Panc1 (cell line): ENCODE measurements at regions not wholly inside any gene's neighbourhood (a gene's known extent, or its start where the extent isn't known, plus 50 kb on each side); places are given as distances from the start of the nearest gene placed in this dataset.

Experiments
- ATAC-seq: fragments of 200-7000 bp; cut with Tn5 transposase; 2 replicates; pipeline ENCODE4 v1.9.1; 2020; ENCODE audit warnings: mild to moderate bottlenecking, moderate library complexity
- BruUV-seq: library from RNA; stranded (reverse); fragments of 400-500 nt; replicated peaks from 2 replicates; lab custom pipeline; 2021; lab: Mats Ljungman, UMichigan
- CTCF ChIA-PET: fragments of 300-600 bp; sonication (Branson Sonifier 250); formaldehyde crosslinking; loops from one replicate; lab custom pipeline; 2022; ENCODE audit warnings: antibody characterized with exemption; lab: Charles Lee
- POLR2A ChIA-PET: fragments of 300-600 bp; sonication (Branson Sonifier 250); formaldehyde crosslinking; loops from one replicate; lab custom pipeline; 2022; ENCODE audit warnings: antibody characterized with exemption; lab: Charles Lee
- DNase-seq: peaks from one replicate; pipeline ENCODE4 v3.0.0-alpha.2; 2010; ENCODE audit warnings: low read depth, low spot score
- H3K27ac ChIP-seq: 2 replicates; pipeline ENCODE4 v1.5.1; 2011; ENCODE audit warnings: mild to moderate bottlenecking, low read length, inconsistent platforms
- H3K27me3 ChIP-seq: fragments of 200-500 bp; sonication (Bioruptor generic); 2 replicates; pipeline ENCODE4 v1.6.0; 2014; ENCODE audit warnings: low read length, inconsistent platforms; ENCODE audit not compliant: control insufficient read depth, insufficient read depth
- H3K36me3 ChIP-seq: fragments of 200-500 bp; sonication (Bioruptor generic); 2 replicates; pipeline ENCODE4 v1.5.1; 2014; ENCODE audit warnings: inconsistent platforms, mild to moderate bottlenecking, low read length, moderate library complexity; ENCODE audit not compliant: control insufficient read depth, insufficient read depth
- H3K4me1 ChIP-seq: 2 replicates; pipeline ENCODE4 v1.5.1; 2011; ENCODE audit warnings: inconsistent platforms, mild to moderate bottlenecking, low read length, moderate library complexity; ENCODE audit not compliant: control insufficient read depth, insufficient read depth
- H3K4me3 ChIP-seq, 2 experiments: 2 replicates each; pipeline ENCODE4 v1.5.1; 2011 to 2012; ENCODE audit warnings: low read depth in 2 of 2, low read length in 2 of 2, mild to moderate bottlenecking in 2 of 2, inconsistent platforms in 1 of 2, moderate library complexity in 1 of 2
- H3K9me3 ChIP-seq: fragments of 200-500 bp; sonication (Bioruptor generic); 2 replicates; pipeline ENCODE4 v1.5.1; 2014; ENCODE audit warnings: low read depth, mild to moderate bottlenecking, inconsistent platforms, low read length, moderate library complexity; ENCODE audit not compliant: control insufficient read depth, insufficient read depth
- POLR2AphosphoS5 ChIP-seq: IDR thresholded peaks from 2 replicates; pipeline ENCODE4 v1.6.1; 2012; ENCODE audit warnings: mild to moderate bottlenecking, low read depth, low read length, moderate library complexity
- SIN3A ChIP-seq: IDR thresholded peaks from 2 replicates; pipeline ENCODE4 v1.6.1; 2012; ENCODE audit warnings: low read depth, mild to moderate bottlenecking, low read length, moderate library complexity, borderline replicate concordance; ENCODE audit not compliant: insufficient read depth
- TCF7L2 ChIP-seq: IDR thresholded peaks from 2 replicates; pipeline ENCODE4 v1.6.1; 2011; ENCODE audit warnings: mild to moderate bottlenecking, low read depth, low read length, inconsistent platforms
- in situ Hi-C: cut with HindIII; loops from 2 replicates; pipeline ENCODE4 v1.10.0; 2016; ENCODE audit warnings: low sequenced_read_pairs, low pct_unique_long_range_greater_than_20kb
- intact Hi-C: fragments of 100-400 bp; cut with micrococcal nuclease; formaldehyde crosslinking; loops from one replicate; pipeline ENCODE4 v1.10.0; 2022; ENCODE audit not compliant: unreplicated experiment
- TF ChIP-seq, protein P1 (sequence below): fragments of 450-650 bp; IDR thresholded peaks from 2 replicates; pipeline ENCODE4 v1.5.1; 2017; ENCODE audit warnings: mild to moderate bottlenecking
- TF ChIP-seq, protein P2 (sequence below), 2 experiments: IDR thresholded peaks; 2 replicates each; pipeline ENCODE4 v1.6.1; 2011 to 2012; ENCODE audit warnings: low read depth in 2 of 2, control low read depth in 1 of 2, low read length in 1 of 2, mild to moderate bottlenecking in 1 of 2, moderate library complexity in 1 of 2; ENCODE audit not compliant: insufficient read depth in 1 of 2

DNA sequence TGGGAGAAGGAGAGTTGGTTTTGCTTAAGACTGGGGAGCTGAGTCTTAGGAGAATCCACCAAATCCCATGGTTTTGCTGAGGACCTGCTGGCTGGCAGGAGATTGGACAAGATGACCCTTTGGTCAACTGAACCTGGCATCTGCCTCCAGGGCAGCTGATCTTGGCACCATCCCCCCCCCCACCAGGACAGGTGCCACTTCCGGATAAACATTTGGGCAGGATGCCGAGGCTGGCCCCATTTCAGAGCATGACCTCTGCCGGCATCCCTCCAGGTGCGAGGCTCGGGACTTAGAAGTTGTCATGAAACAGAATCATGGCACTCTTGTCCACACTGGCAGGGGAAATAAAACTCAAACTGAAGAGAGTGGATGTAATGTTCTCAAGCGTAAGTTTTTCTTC is 165.6 kb downstream of the MACROH2A1 start:
- in situ Hi-C loops = no loop called here
- no peak overlapping the region for H3K4me3 ChIP-seq

GRCh38 chr5:135232958-135233357 is 166.1 kb downstream of the MACROH2A1 start:
- Histone ChIP-seq H3K4me3 (no peak overlapping the region), H3K27me3 (no peaks in the 10 kb centered on the region; the same call in 1 of the 2 replicates), H3K9me3 (no peaks in the 10 kb centered on the region), H3K4me1 (no peaks in the 10 kb centered on the region), H3K27ac (no peak overlapping the region), H3K36me3 (no peaks in the 10 kb centered on the region)
- in situ Hi-C loops = no loop called here
- intact Hi-C loops = no loop called here
- ChIA-PET CTCF (interaction anchor here (0.6 to 0.7 kb wide), 2 partner anchors 38 to 197 kb away, joined by 3 to 4 read pairs; no protein-coding TSS in a partner anchor), POLR2A (no interaction called here)
- DNase-seq (no peak), ATAC-seq (no peak)
- no TSS peak for BruUV-seq
- no peak for TF ChIP-seq SIN3A
- TF ChIP-seq POLR2AphosphoS5 = no peak
- TF ChIP-seq, protein P1, sequence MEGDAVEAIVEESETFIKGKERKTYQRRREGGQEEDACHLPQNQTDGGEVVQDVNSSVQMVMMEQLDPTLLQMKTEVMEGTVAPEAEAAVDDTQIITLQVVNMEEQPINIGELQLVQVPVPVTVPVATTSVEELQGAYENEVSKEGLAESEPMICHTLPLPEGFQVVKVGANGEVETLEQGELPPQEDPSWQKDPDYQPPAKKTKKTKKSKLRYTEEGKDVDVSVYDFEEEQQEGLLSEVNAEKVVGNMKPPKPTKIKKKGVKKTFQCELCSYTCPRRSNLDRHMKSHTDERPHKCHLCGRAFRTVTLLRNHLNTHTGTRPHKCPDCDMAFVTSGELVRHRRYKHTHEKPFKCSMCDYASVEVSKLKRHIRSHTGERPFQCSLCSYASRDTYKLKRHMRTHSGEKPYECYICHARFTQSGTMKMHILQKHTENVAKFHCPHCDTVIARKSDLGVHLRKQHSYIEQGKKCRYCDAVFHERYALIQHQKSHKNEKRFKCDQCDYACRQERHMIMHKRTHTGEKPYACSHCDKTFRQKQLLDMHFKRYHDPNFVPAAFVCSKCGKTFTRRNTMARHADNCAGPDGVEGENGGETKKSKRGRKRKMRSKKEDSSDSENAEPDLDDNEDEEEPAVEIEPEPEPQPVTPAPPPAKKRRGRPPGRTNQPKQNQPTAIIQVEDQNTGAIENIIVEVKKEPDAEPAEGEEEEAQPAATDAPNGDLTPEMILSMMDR = no peak
- TF ChIP-seq, protein P2, sequence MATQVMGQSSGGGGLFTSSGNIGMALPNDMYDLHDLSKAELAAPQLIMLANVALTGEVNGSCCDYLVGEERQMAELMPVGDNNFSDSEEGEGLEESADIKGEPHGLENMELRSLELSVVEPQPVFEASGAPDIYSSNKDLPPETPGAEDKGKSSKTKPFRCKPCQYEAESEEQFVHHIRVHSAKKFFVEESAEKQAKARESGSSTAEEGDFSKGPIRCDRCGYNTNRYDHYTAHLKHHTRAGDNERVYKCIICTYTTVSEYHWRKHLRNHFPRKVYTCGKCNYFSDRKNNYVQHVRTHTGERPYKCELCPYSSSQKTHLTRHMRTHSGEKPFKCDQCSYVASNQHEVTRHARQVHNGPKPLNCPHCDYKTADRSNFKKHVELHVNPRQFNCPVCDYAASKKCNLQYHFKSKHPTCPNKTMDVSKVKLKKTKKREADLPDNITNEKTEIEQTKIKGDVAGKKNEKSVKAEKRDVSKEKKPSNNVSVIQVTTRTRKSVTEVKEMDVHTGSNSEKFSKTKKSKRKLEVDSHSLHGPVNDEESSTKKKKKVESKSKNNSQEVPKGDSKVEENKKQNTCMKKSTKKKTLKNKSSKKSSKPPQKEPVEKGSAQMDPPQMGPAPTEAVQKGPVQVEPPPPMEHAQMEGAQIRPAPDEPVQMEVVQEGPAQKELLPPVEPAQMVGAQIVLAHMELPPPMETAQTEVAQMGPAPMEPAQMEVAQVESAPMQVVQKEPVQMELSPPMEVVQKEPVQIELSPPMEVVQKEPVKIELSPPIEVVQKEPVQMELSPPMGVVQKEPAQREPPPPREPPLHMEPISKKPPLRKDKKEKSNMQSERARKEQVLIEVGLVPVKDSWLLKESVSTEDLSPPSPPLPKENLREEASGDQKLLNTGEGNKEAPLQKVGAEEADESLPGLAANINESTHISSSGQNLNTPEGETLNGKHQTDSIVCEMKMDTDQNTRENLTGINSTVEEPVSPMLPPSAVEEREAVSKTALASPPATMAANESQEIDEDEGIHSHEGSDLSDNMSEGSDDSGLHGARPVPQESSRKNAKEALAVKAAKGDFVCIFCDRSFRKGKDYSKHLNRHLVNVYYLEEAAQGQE (IDR thresholded peaks at IDR 0.05; ENCODE audit: insufficient read depth in 1 of 2, low read depth in 2 of 2, low read length in 1 of 2) = no peak

More for the DNA sequence above, 165.6 kb downstream of the MACROH2A1 start:
- ATAC-seq (no peak), DNase-seq (no peak)
- no peak overlapping the region for H3K27ac ChIP-seq
- no peaks in the 10 kb centered on the region for H3K4me1 ChIP-seq
- TF ChIP-seq POLR2AphosphoS5 (no peak), SIN3A (no peak), TCF7L2 (no peak)
- TF ChIP-seq, protein P1 = no peak
- TF ChIP-seq, protein P2 (IDR thresholded peaks at IDR 0.05; ENCODE audit: insufficient read depth in 1 of 2, low read depth in 2 of 2, low read length in 1 of 2) = no peak
- ChIA-PET CTCF (interaction anchor here (0.5 to 0.7 kb wide), 3 partner anchors 28 to 198 kb away, joined by 3 to 4 read pairs (median 3); no protein-coding TSS in a partner anchor), POLR2A (no interaction called here)
- BruUV-seq = no TSS peak
- intact Hi-C loops = no loop called here
- no peaks in the 10 kb centered on the region for H3K36me3 ChIP-seq
- H3K9me3 ChIP-seq = no peaks in the 10 kb centered on the region
- H3K27me3 ChIP-seq = no peaks in the 10 kb centered on the region; the same call in 1 of the 2 replicates
